ENCODE measurements at regions not wholly inside any gene's neighbourhood (a gene's known extent, or its start where the extent isn't known, plus 50 kb on each side); places are given as distances from the start of the nearest gene placed in this dataset.

DNA sequence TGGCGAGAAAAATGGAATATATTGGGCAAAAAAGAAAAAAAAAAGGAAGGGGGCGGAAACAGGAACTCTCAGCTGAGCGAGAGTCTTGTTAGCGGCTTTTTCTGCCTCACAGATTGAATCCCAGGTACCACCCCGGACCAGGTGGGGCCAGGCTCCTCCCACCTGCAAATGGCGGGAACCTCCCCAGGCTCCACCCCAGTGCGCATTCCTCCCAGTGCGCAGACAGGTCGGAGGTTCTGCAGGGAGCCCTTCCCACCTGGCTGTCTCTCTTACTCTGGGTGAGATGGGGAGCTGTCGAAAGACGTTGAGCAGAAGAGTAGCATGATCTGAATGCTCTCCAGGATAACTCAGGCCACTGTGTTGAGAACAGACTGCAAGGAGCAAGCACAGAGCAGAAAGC, 57.0 kb upstream of the ETV6 start:
- Mint-ChIP-seq H3K4me1 (peaks cover 33% of the 10 kb centered on the region), H3K9me3 (peaks cover 16% of the 10 kb centered on the region), H3K27ac (peak overlapping the region; percentile 31; the same call in 1 of the 2 replicates), H3K36me3 (peaks cover 4% of the 10 kb centered on the region), H3K4me3 (no peak overlapping the region), H3K27me3 (ENCODE audit: low read depth) (no peaks in the 10 kb centered on the region; the same call in 1 of the 2 replicates)
- peak; percentile 24 for DNase-seq (ENCODE audit: low spot score)
- CTCF ChIA-PET: no interaction called here
- POLR2A ChIA-PET: interaction anchor here (1.4 kb wide), 1 partner anchor 16 kb away, joined by 3 read pairs; no protein-coding TSS in a partner anchor
- TF ChIP-seq FOXP1 (CRISPR knock-in tag; IDR thresholded peaks at IDR 0.05; ENCODE audit: borderline replicate concordance) (no peak), ETV6 (CRISPR knock-in tag; IDR thresholded peaks at IDR 0.05) (no peak), ZNF425 (CRISPR knock-in tag; conservative IDR thresholded peaks at IDR 0.05) (no peak), ZNF671 (CRISPR knock-in tag; IDR thresholded peaks at IDR 0.05) (no peak), NR3C1 (CRISPR knock-in tag; conservative IDR thresholded peaks at IDR 0.05; ENCODE audit: low read depth) (no peak), ZBTB43 (CRISPR knock-in tag; IDR thresholded peaks at IDR 0.05) (no peak), ZNF512 (CRISPR knock-in tag; IDR thresholded peaks at IDR 0.05; ENCODE audit: borderline replicate concordance) (no peak), ZNF423 (CRISPR knock-in tag; IDR thresholded peaks at IDR 0.05) (no peak), RORB (CRISPR knock-in tag; IDR thresholded peaks at IDR 0.05) (no peak), GRHL2 (CRISPR knock-in tag; IDR thresholded peaks at IDR 0.05; ENCODE audit: insufficient replicate concordance, severe bottlenecking) (no peak), MXD4 (CRISPR knock-in tag; IDR thresholded peaks at IDR 0.05; ENCODE audit: borderline replicate concordance) (no peak), ZNF219 (CRISPR knock-in tag; IDR thresholded peaks at IDR 0.05; ENCODE audit: borderline replicate concordance) (no peak), PREB (CRISPR knock-in tag; IDR thresholded peaks at IDR 0.05; ENCODE audit: borderline replicate concordance) (no peak), USF1 (CRISPR knock-in tag; IDR thresholded peaks at IDR 0.05) (no peak), ZBTB21 (CRISPR knock-in tag; IDR thresholded peaks at IDR 0.05; ENCODE audit: borderline replicate concordance) (no peak), NFE2L1 (CRISPR knock-in tag; IDR thresholded peaks at IDR 0.05) (no peak), CREM (CRISPR knock-in tag; IDR thresholded peaks at IDR 0.05) (no peak)
- TF ChIP-seq, protein P1, sequence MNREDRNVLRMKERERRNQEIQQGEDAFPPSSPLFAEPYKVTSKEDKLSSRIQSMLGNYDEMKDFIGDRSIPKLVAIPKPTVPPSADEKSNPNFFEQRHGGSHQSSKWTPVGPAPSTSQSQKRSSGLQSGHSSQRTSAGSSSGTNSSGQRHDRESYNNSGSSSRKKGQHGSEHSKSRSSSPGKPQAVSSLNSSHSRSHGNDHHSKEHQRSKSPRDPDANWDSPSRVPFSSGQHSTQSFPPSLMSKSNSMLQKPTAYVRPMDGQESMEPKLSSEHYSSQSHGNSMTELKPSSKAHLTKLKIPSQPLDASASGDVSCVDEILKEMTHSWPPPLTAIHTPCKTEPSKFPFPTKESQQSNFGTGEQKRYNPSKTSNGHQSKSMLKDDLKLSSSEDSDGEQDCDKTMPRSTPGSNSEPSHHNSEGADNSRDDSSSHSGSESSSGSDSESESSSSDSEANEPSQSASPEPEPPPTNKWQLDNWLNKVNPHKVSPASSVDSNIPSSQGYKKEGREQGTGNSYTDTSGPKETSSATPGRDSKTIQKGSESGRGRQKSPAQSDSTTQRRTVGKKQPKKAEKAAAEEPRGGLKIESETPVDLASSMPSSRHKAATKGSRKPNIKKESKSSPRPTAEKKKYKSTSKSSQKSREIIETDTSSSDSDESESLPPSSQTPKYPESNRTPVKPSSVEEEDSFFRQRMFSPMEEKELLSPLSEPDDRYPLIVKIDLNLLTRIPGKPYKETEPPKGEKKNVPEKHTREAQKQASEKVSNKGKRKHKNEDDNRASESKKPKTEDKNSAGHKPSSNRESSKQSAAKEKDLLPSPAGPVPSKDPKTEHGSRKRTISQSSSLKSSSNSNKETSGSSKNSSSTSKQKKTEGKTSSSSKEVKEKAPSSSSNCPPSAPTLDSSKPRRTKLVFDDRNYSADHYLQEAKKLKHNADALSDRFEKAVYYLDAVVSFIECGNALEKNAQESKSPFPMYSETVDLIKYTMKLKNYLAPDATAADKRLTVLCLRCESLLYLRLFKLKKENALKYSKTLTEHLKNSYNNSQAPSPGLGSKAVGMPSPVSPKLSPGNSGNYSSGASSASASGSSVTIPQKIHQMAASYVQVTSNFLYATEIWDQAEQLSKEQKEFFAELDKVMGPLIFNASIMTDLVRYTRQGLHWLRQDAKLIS (CRISPR knock-in tag; IDR thresholded peaks at IDR 0.05; ENCODE audit: borderline replicate concordance): no peak
- ATAC-seq: peak; percentile 83

Data from WTC11 (cell line).